ENCODE measurements at regions not wholly inside any gene's neighbourhood (a gene's known extent, or its start where the extent isn't known, plus 50 kb on each side); places are given as distances from the start of the nearest gene placed in this dataset.

GRCh38 chr10:21285207-21285606 lies 240.3 kb downstream of the SKIDA1 start:
- TF ChIP-seq CTCF (IDR thresholded peaks at IDR 0.05; ENCODE audit: borderline replicate concordance, extremely low read depth, low read length, poor library complexity, severe bottlenecking) (no peak), EZH2 (IDR thresholded peaks at IDR 0.05; ENCODE audit: borderline replicate concordance, low read depth, low read length, severe bottlenecking) (no peak)

All from DND-41 (cell line).